ENCODE measurements at regions not wholly inside any gene's neighbourhood (a gene's known extent, or its start where the extent isn't known, plus 50 kb on each side); places are given as distances from the start of the nearest gene placed in this dataset.

- H3K36me3 ChIP-seq = no peaks in the 10 kb centered on the region
- no peaks in the 10 kb centered on the region for H3K9me3 ChIP-seq
- peak; percentile 70 for TF ChIP-seq CTCF (IDR thresholded peaks at IDR 0.05)
- H3K4me3 ChIP-seq = no peak overlapping the region
- DNase-seq (no peak), ATAC-seq (peak in 1 of 2 donors; percentile 36)
- H3K27me3 ChIP-seq (ENCODE audit: low read depth) = no peaks in the 10 kb centered on the region
- H3K27ac ChIP-seq = no peak overlapping the region
- H3K4me1 ChIP-seq = no peaks in the 10 kb centered on the region
- intact Hi-C loops (cut with DNase I) = no loop called here
Observed at GRCh38 chr14:83300476-83301064, 1766.9 kb upstream of the SEL1L start.

- intact Hi-C loops (cut with DNase I) = no loop called here
- DNase-seq (no peak), ATAC-seq (no peak)
- no peak overlapping the region for H3K27ac ChIP-seq
- no peak for TF ChIP-seq CTCF (IDR thresholded peaks at IDR 0.05)
- no peaks in the 10 kb centered on the region for H3K9me3 ChIP-seq
- no peaks in the 10 kb centered on the region for H3K27me3 ChIP-seq (ENCODE audit: low read depth)
- H3K36me3 ChIP-seq = no peaks in the 10 kb centered on the region
- H3K4me3 ChIP-seq = no peak overlapping the region
- H3K4me1 ChIP-seq = no peaks in the 10 kb centered on the region
Observed at GRCh38 chr14:83301791-83302190, 1768.1 kb upstream of the SEL1L start.

- Histone ChIP-seq H3K27me3 (ENCODE audit: low read depth) (no peaks in the 10 kb centered on the region), H3K9me3 (no peaks in the 10 kb centered on the region), H3K27ac (no peak overlapping the region), H3K4me3 (no peak overlapping the region), H3K4me1 (no peaks in the 10 kb centered on the region), H3K36me3 (no peaks in the 10 kb centered on the region)
- DNase-seq (no peak), ATAC-seq (no peak)
- intact Hi-C loops (cut with DNase I) = no loop called here
- TF ChIP-seq CTCF (IDR thresholded peaks at IDR 0.05) = no peak
Observed at GRCh38 chr14:83309211-83309610, 1775.6 kb upstream of the SEL1L start.

DNA sequence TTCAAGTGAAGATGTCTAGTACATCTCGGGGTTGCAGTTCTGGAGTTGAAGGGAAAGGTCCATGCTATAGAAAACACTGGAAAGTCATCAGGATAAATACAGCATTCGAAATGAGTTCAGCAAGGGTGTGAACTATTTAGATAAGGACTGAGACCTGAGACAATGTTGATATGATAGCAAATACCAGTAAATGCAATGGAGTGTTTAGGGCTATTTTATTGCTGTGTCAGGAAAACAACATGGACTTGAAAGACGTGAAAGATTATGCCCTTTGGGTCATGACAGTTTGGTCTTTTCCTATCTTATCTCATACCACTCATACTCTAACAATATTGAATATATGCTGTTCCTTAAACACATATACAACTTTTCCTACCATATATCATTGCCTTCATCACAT is 1776.2 kb upstream of the SEL1L start:
- intact Hi-C loops (cut with DNase I) = no loop called here
- ATAC-seq (no peak), DNase-seq (no peak)
- H3K4me1 ChIP-seq = no peaks in the 10 kb centered on the region
- H3K4me3 ChIP-seq = no peak overlapping the region
- no peak for TF ChIP-seq CTCF (IDR thresholded peaks at IDR 0.05)
- H3K27me3 ChIP-seq (ENCODE audit: low read depth) = no peaks in the 10 kb centered on the region
- no peaks in the 10 kb centered on the region for H3K9me3 ChIP-seq
- no peak overlapping the region for H3K27ac ChIP-seq
- H3K36me3 ChIP-seq = no peaks in the 10 kb centered on the region

DNA sequence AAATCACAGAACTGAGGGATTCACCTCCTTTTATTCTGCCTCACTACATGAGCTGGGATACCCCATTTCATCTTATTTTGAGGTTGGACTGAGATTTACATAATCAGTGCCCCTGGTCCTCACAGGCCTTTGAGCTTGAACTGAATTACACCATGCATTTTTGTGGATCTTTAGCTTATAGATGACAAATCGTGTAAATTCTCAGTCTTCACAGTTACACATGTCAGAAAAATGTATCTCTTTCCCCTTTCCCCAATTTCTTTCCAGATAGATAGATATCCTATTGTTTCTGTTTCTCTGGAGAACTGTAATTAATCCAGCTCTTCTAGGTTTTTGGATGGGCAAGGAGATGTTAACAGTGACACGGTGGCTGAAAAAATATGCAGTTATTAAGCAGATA is 1778.9 kb upstream of the SEL1L start:
- Histone ChIP-seq H3K27ac (no peak overlapping the region), H3K27me3 (ENCODE audit: low read depth) (no peaks in the 10 kb centered on the region), H3K4me3 (no peak overlapping the region), H3K36me3 (no peaks in the 10 kb centered on the region), H3K4me1 (no peaks in the 10 kb centered on the region), H3K9me3 (no peaks in the 10 kb centered on the region)
- no peak for TF ChIP-seq CTCF (IDR thresholded peaks at IDR 0.05)
- ATAC-seq (no peak), DNase-seq (no peak)
- intact Hi-C loops (cut with DNase I) = no loop called here

DNA sequence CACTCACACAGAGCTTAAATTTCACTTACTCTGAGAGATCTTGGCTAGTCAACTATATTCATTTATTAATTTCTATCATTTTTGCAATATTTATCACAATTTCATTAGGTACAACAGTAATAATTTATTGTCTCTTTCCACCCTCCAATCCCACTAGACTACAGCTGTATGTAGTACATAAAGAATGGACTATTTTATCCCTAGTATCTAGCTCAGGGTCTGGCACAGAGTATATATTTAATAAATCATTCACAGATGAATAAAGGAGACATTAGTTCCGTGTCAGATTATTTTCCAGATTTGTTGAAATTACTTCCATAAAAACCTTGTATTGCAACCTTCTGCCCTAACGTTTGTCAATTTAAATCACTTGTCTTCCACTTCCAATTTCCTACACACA is 1781.1 kb upstream of the SEL1L start:
- Histone ChIP-seq H3K36me3 (no peaks in the 10 kb centered on the region), H3K4me1 (no peaks in the 10 kb centered on the region), H3K9me3 (no peaks in the 10 kb centered on the region), H3K27me3 (ENCODE audit: low read depth) (no peaks in the 10 kb centered on the region), H3K27ac (no peak overlapping the region), H3K4me3 (no peak overlapping the region)
- DNase-seq (no peak), ATAC-seq (no peak)
- no peak for TF ChIP-seq CTCF (IDR thresholded peaks at IDR 0.05)
- intact Hi-C loops (cut with DNase I) = no loop called here
